ENCODE measurements at regions not wholly inside any gene's neighbourhood (a gene's known extent, or its start where the extent isn't known, plus 50 kb on each side); places are given as distances from the start of the nearest gene placed in this dataset.
A peak's percentile ranks its signal among the peaks of the same experiment; 100 is the strongest.

- H2AFZ ChIP-seq: no peak overlapping the region
- H3K4me1 ChIP-seq (ENCODE audit: insufficient read depth): peaks cover 22% of the 10 kb centered on the region
- H3K4me1 Mint-ChIP-seq: peaks cover 28% of the 10 kb centered on the region
- H4K20me1 ChIP-seq (replicated peaks; ENCODE audit: insufficient read depth): no peaks in the 10 kb centered on the region
- H3K4me3 ChIP-seq: no peak overlapping the region
- H3K27ac ChIP-seq (ENCODE audit: low read depth): no peak overlapping the region
- ATAC-seq: no peak
- H3K9me2 ChIP-seq (ENCODE audit: insufficient read depth): no peaks in the 10 kb centered on the region
- no peaks in the 10 kb centered on the region for H3K9me3 Mint-ChIP-seq
- no peak overlapping the region for H3K4me3 Mint-ChIP-seq
- H3K27me3 Mint-ChIP-seq (ENCODE audit: insufficient read depth, low read depth, poor library complexity): peaks cover 2% of the 10 kb centered on the region
- no peak overlapping the region for H3K4me2 ChIP-seq
- no peak overlapping the region for H3K27ac Mint-ChIP-seq
- no peaks in the 10 kb centered on the region for H3K79me2 ChIP-seq (replicated peaks; ENCODE audit: insufficient read depth)
- no peaks in the 10 kb centered on the region for H3F3A ChIP-seq (replicated peaks; ENCODE audit: low read depth)
- no peak for DNase-seq (ENCODE audit: low spot score)
- H3K27me3 ChIP-seq (ENCODE audit: insufficient read depth): no peaks in the 10 kb centered on the region
- no peaks in the 10 kb centered on the region for H3K36me3 ChIP-seq (ENCODE audit: insufficient read depth)
- TF ChIP-seq JUNB (IDR thresholded peaks at IDR 0.05; ENCODE audit: unreplicated experiment) (no peak), REST (IDR thresholded peaks at IDR 0.05; ENCODE audit: unreplicated experiment) (no peak), EZH2 (IDR thresholded peaks at IDR 0.05; ENCODE audit: low read depth, unreplicated experiment) (no peak), ZNF114 (CRISPR knock-in tag; IDR thresholded peaks at IDR 0.05) (no peak)
- no peaks in the 10 kb centered on the region for H3K36me3 Mint-ChIP-seq (ENCODE audit: low read depth)
Observed at GRCh38 chr9:13576101-13576500, 296.6 kb upstream of the MPDZ start.

GRCh38 chr9:13575558-13575957, 296.1 kb upstream of the MPDZ start:
- Histone ChIP-seq H4K20me1 (replicated peaks; ENCODE audit: insufficient read depth) (no peaks in the 10 kb centered on the region), H3K4me2 (no peak overlapping the region), H3K36me3 (ENCODE audit: insufficient read depth) (no peaks in the 10 kb centered on the region), H3K4me1 (ENCODE audit: insufficient read depth) (peaks cover 22% of the 10 kb centered on the region), H2AFZ (peak overlapping the region; percentile 14; the same call in 1 of the 2 replicates), H3K9me2 (ENCODE audit: insufficient read depth) (no peaks in the 10 kb centered on the region), H3K79me2 (replicated peaks; ENCODE audit: insufficient read depth) (no peaks in the 10 kb centered on the region), H3K4me3 (no peak overlapping the region), H3K27me3 (ENCODE audit: insufficient read depth) (no peaks in the 10 kb centered on the region), H3K27ac (ENCODE audit: low read depth) (no peak overlapping the region), H3F3A (replicated peaks; ENCODE audit: low read depth) (no peaks in the 10 kb centered on the region)
- peak overlapping the region; percentile 11; the same call in 1 of the 2 replicates for H3K27ac Mint-ChIP-seq
- no peak overlapping the region for H3K4me3 Mint-ChIP-seq
- no peaks in the 10 kb centered on the region for H3K9me3 Mint-ChIP-seq
- no peaks in the 10 kb centered on the region for H3K36me3 Mint-ChIP-seq (ENCODE audit: low read depth)
- H3K27me3 Mint-ChIP-seq (ENCODE audit: insufficient read depth, low read depth, poor library complexity): peaks cover 2% of the 10 kb centered on the region
- ATAC-seq (no peak), DNase-seq (ENCODE audit: low spot score) (no peak)
- H3K4me1 Mint-ChIP-seq: peaks cover 28% of the 10 kb centered on the region
- TF ChIP-seq NANOG (IDR thresholded peaks at IDR 0.05; ENCODE audit: borderline replicate concordance) (no peak), EZH2 (IDR thresholded peaks at IDR 0.05; ENCODE audit: low read depth, unreplicated experiment) (no peak), STAT1 (IDR thresholded peaks at IDR 0.05; ENCODE audit: unreplicated experiment) (no peak), JUNB (IDR thresholded peaks at IDR 0.05; ENCODE audit: unreplicated experiment) (no peak), ZNF331 (CRISPR knock-in tag; IDR thresholded peaks at IDR 0.05; ENCODE audit: low read depth) (no peak), EZH2phosphoT487 (IDR thresholded peaks at IDR 0.05; ENCODE audit: unreplicated experiment) (no peak), ETS1 (IDR thresholded peaks at IDR 0.05) (no peak), POLR2AphosphoS5 (IDR thresholded peaks at IDR 0.05; ENCODE audit: low read depth) (no peak), ZNF462 (CRISPR knock-in tag; IDR thresholded peaks at IDR 0.05) (no peak), ZNF114 (CRISPR knock-in tag; IDR thresholded peaks at IDR 0.05) (no peak), CREB1 (CRISPR knock-in tag; IDR thresholded peaks at IDR 0.05; ENCODE audit: low read depth) (no peak)

All from GM23338 (cell line).